ENCODE measurements at regions not wholly inside any gene's neighbourhood (a gene's known extent, or its start where the extent isn't known, plus 50 kb on each side); places are given as distances from the start of the nearest gene placed in this dataset.

DNA sequence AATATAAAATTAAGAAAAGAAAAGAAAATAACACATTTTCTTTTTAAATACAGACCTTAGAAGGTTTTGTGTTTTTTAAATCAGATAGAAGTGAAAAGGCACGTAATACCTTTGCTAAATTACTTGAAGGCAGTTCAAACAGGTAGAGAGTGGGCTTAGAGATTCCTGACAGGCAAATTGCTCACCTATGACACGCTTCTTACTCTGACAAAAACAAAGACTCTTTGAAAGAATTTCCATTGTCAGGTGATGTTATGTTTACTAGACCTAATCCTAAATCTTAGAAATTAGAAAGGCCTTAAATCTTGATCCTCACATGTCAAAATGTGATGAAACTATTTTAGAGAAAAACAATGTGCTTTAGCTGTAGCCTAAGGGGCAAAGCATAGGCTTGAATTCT is 522.9 kb downstream of the SOX11 start:
- TF ChIP-seq, protein P1, sequence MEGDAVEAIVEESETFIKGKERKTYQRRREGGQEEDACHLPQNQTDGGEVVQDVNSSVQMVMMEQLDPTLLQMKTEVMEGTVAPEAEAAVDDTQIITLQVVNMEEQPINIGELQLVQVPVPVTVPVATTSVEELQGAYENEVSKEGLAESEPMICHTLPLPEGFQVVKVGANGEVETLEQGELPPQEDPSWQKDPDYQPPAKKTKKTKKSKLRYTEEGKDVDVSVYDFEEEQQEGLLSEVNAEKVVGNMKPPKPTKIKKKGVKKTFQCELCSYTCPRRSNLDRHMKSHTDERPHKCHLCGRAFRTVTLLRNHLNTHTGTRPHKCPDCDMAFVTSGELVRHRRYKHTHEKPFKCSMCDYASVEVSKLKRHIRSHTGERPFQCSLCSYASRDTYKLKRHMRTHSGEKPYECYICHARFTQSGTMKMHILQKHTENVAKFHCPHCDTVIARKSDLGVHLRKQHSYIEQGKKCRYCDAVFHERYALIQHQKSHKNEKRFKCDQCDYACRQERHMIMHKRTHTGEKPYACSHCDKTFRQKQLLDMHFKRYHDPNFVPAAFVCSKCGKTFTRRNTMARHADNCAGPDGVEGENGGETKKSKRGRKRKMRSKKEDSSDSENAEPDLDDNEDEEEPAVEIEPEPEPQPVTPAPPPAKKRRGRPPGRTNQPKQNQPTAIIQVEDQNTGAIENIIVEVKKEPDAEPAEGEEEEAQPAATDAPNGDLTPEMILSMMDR (conservative IDR thresholded peaks at IDR 0.05; ENCODE audit: low read depth, low read length) = no peak
- no peak for TF ChIP-seq EZH2phosphoT487 (IDR thresholded peaks at IDR 0.05; ENCODE audit: borderline replicate concordance, low read length)
